ENCODE measurements at regions not wholly inside any gene's neighbourhood (a gene's known extent, or its start where the extent isn't known, plus 50 kb on each side); places are given as distances from the start of the nearest gene placed in this dataset.

GRCh38 chr5:158285698-158286097 lies 426.8 kb upstream of the CLINT1 start:
- TF ChIP-seq TGIF2 (CRISPR knock-in tag; IDR thresholded peaks at IDR 0.05) (no peak), MAX (IDR thresholded peaks at IDR 0.05) (no peak), RAD21 (CRISPR knock-in tag; IDR thresholded peaks at IDR 0.05) (no peak), KLF16 (CRISPR knock-in tag; IDR thresholded peaks at IDR 0.05) (no peak), ZNF503 (CRISPR knock-in tag; IDR thresholded peaks at IDR 0.05) (no peak), ZBTB20 (CRISPR knock-in tag; IDR thresholded peaks at IDR 0.05; ENCODE audit: borderline replicate concordance, low read depth) (no peak), POLR2AphosphoS5 (IDR thresholded peaks at IDR 0.05; ENCODE audit: low read depth, low read length) (no peak), AHDC1 (CRISPR knock-in tag; IDR thresholded peaks at IDR 0.05; ENCODE audit: borderline replicate concordance) (no peak), MXD4 (CRISPR knock-in tag; IDR thresholded peaks at IDR 0.05) (no peak)
